ENCODE measurements at regions not wholly inside any gene's neighbourhood (a gene's known extent, or its start where the extent isn't known, plus 50 kb on each side); places are given as distances from the start of the nearest gene placed in this dataset.

- DNase-seq (ENCODE audit: low read depth, low spot score) = no peak
Observed at GRCh38 chr9:79012561-79012960, 559.2 kb upstream of the TLE4 start.

DNA sequence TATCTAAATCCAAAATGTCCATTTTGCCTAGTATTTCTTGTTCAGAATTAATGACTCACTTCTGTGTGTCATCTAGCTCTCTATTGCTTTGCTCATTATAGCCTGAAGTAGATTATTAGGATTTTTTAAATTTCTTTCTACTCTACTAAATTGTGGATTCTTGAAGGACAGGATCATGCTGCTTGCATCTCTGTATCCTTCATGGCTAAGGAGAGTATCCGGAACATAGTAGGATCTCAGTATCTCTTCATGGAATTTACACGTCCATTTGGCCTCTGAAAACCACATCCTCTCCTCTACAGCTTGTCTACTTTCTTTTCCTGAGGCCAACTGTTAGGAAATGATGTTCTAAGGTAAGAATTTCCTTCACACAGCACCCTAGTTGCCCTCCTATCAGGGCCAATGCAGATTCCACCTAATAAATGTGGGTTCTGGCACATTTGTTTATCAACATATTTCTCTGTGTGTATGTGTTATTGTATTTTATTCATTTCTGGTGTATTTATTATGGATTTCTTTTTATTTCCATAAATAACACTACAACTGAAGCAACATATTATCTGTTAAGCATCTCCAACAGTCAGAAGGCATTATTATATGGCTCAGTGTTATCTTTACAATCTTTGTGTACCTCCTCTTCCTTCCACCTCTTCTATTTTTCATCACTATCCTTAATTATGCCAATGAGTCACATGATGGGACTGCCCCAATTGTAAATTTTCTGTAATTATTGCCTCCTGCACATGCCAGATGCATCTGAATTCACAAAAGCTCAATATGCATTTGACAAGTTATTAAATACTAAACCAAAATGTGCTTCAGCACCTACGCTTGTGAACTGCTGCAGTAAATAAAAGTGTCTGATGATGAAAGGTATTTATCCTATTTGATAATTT lies 557.8 kb upstream of the TLE4 start:
- DNase-seq (ENCODE audit: low read depth, low spot score) = no peak

DNA sequence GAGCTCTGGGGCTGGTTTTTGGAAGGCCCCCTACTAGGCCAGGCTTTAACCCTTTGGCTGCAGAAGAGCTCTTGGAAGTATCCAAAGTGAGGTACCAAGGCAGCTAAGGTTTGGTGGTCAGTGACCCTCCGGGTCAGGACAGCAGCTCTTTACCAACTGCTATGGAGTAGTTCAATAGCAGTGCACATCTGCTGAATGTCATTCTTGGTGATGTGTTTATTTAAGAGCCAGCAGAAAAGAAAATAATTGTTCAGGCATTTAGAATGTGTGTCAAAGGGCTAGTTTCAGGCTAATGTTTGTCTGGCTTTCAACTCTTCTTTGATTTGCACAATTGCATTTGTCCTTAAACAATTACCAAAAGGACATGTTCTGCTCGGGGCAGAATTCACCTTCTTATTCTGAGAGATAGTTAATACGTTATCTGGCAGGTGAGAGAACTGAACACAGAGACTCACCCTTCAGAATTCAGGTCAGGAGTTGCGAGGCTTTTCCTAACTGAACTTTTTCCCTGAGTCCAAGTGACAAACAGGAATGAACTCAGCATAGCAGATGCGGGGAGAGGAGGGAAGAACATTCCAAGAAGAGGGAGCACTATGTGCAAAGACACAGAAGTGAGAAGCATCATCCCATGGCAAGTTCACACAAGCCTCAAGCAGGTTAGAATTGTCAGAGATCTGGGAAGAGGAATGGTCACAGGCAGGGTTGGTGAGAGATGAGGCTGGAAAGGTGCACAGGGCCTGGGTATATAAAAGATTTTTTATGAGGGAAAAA lies 556.7 kb upstream of the TLE4 start:
- no peak for DNase-seq (ENCODE audit: low read depth, low spot score)

- no peak for DNase-seq (ENCODE audit: low read depth, low spot score)
Observed at GRCh38 chr9:79015951-79016350, 555.8 kb upstream of the TLE4 start.

DNA sequence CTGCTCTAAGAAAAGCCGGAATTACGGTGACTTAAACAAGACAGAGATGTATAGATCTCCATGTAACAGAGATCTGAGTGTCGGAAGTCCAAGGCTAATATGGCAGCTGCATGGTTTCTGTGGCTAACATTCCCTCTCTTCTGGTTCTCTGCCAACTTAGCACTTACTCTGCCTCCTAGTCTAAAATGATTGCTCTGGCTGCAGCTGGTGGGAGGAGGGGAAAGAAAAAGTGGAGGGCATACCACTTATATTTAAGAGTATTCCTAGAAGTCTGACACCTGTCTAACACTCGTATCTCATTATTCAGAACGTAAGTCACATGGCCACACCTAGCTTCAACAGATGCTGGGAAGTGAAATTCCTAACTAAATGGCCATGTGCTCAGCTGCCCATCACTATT lies 551.5 kb upstream of the TLE4 start:
- DNase-seq (ENCODE audit: low read depth, low spot score) = no peak

DNA sequence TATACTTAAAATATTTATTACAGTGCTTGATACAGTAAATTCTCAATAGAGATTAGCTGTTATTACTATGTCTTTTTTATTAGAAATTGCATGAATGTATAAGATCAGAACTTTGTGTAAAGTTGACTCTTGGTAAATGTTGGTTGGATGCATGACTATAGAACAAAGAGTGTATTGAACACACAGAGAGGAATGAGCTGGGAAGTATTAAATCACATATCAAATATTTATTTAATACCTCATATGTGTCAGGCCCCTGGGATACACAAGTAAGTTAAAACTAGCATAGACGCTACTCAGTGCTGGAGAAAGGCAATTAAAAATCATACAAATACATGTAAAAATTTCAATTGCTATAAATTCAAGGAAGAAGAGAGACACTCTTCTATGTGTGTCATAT lies 550.7 kb upstream of the TLE4 start:
- DNase-seq (ENCODE audit: low read depth, low spot score) = no peak

GRCh38 chr9:79023134-79023580 lies 548.6 kb upstream of the TLE4 start:
- DNase-seq (ENCODE audit: low read depth, low spot score) = peak; percentile 24

GRCh38 chr9:79026316-79026715 lies 545.4 kb upstream of the TLE4 start:
- DNase-seq (ENCODE audit: low read depth, low spot score) = no peak

- DNase-seq (ENCODE audit: low read depth, low spot score) = no peak
Observed at GRCh38 chr9:79028101-79028500, 543.7 kb upstream of the TLE4 start.

GRCh38 chr9:79034583-79034982 lies 537.2 kb upstream of the TLE4 start:
- no peak for DNase-seq (ENCODE audit: low read depth, low spot score)

DNA sequence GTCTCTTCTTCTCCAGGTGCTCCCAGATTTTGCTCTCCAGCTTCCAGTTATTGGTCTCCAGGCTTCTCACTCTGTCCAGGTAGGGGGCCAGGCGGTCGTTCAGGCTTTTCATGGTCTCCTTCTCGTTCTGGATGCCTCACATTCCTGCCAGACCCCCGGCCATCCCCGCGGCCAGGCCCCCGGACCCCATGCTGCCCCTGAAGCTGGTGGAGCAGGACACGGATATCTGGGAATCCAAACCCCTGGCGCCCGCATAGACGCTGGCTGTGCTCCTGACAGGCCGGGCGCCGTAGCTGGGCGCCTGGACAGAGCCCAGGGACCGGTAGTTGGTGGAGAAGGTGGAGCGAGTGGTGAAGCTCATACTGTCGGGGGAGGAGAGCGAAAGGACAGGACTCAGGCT lies 534.4 kb upstream of the TLE4 start:
- DNase-seq (ENCODE audit: low read depth, low spot score) = no peak

DNA sequence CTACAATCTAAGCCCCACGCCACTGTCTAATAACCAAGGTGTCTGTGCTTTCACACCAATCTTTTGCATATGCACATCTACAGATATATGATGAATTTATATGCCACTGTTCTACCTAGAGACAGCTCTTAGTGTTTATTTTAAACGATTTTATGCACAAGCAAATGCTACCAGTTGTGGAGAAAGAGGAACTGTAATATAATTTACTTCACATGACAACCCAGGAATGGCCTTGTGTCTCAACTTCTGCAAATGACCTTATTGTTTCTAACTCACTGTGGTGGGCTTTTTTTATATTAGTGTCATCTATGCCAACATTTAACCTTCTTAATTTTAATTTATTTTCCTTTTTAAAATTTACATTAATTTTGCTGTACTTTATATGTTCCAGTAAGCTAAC lies 531.1 kb upstream of the TLE4 start:
- no peak for DNase-seq (ENCODE audit: low read depth, low spot score)

GRCh38 chr9:79041266-79041665 lies 530.5 kb upstream of the TLE4 start:
- no peak for DNase-seq (ENCODE audit: low read depth, low spot score)

DNA sequence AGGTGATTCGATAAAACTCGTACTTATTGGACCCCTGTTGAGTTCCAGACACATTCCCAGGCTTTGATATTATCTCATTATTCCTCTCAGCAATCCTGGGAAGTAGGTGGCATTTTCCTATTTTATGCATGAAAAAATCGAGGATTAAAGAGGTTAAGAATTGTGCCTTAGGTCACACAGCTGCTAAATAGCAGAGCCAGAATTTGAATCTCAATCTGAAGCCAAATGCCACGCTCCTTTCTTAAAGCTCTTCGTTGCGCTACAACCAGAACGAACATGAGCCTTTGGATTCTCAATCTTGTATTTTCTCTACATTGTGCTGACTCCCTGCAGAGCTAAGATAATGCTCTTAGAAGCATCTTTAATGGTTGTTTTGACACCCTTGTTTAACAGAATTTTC lies 527.8 kb upstream of the TLE4 start:
- DNase-seq (ENCODE audit: low read depth, low spot score) = no peak

GRCh38 chr9:79046401-79046800 lies 525.4 kb upstream of the TLE4 start:
- DNase-seq (ENCODE audit: low read depth, low spot score) = no peak

DNA sequence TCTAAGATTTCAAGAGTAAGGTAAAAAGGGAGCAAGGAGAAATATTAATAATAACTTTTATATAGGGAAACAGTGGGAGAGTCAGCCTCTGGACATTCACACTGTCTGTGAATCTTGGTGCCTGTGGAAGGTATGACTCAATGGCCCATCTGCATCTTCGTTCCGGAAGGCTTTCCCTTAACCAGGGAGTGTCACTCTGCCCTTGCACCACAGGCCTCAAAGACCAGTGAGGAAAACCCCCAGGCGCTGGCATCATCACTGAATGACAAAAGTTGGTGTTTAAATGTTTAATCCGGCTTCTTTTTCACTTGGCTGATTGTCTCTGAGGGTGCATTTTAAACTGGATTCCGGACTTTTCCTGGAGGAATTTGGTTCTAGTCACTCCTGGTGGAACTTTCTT lies 522.4 kb upstream of the TLE4 start:
- DNase-seq (ENCODE audit: low read depth, low spot score) = no peak

- DNase-seq (ENCODE audit: low read depth, low spot score) = no peak
Observed at GRCh38 chr9:79053598-79053997, 518.2 kb upstream of the TLE4 start.

- DNase-seq (ENCODE audit: low read depth, low spot score) = no peak
Observed at GRCh38 chr9:79054500-79054899, 517.3 kb upstream of the TLE4 start.

DNA sequence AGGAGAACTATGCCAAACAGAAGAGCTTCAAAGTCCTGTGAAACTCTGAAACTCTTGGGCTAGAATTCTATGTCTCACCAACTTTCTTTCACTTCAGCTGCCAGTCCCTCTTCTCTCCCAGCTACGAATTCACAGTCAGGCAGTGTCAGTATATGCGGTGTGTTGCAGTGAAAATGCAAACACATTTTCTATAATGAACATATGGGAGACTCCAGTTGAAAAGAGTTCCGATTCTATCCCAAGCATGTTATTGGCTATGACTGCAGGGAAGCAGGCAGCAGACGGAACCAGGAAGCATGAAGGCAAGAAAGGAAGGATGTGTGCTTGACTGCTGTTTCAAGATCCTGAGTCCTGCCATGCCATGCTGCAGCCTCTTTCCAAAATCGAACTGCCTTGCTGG lies 515.7 kb upstream of the TLE4 start:
- no peak for DNase-seq (ENCODE audit: low read depth, low spot score)

GRCh38 chr9:79057576-79057975 lies 514.2 kb upstream of the TLE4 start:
- no peak for DNase-seq (ENCODE audit: low read depth, low spot score)

GRCh38 chr9:79060766-79061165 lies 511.0 kb upstream of the TLE4 start:
- DNase-seq (ENCODE audit: low read depth, low spot score) = no peak

- DNase-seq (ENCODE audit: low read depth, low spot score) = no peak
Observed at GRCh38 chr9:79061752-79062616, 509.8 kb upstream of the TLE4 start.
